HG03039 (cell line): ENCODE measurements at regions not wholly inside any gene's neighbourhood (a gene's known extent, or its start where the extent isn't known, plus 50 kb on each side); places are given as distances from the start of the nearest gene placed in this dataset.

Experiments used
- ATAC-seq: cut with Tn5 transposase; IDR thresholded peaks from one replicate; pipeline ENCODE4 v1.9.1; 2021; ENCODE audit warnings: mild to moderate bottlenecking, moderate library complexity; ENCODE audit not compliant: unreplicated experiment

DNA sequence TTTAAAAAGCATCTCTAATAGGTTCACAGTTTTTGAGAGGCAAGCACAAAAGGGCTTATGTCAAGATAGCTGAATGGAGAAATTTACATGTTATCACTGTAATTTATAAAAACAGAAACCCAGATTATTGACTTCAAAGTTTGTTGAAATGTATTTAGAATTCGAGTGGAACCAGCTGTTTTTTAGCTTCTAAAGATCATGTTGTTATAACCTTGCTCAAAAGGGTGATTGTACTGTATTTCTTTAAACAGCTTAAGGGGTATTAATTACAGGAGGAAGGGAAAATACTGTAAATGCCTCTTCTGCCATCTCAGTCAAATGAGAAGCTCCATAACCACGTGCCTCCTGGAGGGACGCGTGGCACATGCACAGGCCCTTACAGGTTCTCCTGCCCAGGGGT is 156.2 kb upstream of the MGMT start:
- ATAC-seq: no peak

DNA sequence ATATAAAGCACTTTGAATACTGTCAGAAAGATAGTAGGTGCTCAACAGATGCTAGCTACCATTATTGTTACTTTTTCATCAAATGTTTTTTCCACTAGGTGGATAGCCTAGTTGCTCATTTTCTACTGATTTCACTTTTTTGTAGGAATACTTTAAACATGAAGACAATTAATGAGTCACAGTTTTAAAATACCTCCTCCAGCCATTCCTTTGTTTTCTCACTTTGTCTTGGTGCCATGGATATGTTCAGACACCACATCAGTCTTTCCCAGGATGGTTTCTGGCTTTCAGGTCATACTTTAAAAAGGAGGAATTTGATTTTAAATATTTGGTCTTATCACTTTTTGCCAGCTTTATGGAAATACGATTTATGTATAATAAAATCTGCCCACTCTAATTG is 147.1 kb upstream of the MGMT start:
- ATAC-seq: no peak

DNA sequence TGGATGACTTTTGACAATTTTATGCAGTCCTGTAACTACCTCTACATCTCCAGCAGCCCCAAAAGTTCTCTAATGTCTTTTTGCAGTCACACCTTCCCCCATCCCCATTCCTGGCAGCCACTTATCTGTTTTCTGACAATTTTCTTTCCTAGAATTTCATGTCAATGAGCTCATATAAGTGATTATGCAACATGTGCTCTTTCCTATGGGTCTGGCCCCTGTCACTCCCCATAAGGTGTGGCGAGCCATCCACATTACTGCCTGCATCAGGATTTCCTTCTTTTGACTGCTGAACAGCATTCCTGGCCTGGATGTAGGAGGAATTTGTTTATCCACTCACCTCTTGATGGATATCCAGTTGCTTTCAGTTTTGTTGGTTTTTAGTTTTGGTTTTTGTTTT is 146.7 kb upstream of the MGMT start:
- ATAC-seq: no peak

DNA sequence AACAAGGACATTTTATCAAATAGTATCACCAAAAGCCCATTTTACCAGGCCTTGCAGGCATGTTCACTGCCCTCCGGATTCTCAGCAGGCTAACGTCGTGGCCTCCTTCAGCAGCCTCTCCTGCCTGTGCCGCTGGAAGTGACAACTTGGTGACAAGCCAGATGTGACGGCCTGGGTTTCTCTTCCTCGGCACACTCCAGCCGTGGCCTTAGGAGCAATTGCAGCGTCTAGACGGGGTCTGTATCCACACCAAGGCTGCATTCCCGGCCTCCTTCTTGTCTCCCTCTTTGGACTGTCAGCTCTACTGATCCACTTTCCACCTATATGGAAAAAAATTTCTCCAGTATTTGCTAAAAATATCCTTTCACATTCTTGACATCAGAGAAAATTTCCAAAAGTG is 145.3 kb upstream of the MGMT start:
- no peak for ATAC-seq

DNA sequence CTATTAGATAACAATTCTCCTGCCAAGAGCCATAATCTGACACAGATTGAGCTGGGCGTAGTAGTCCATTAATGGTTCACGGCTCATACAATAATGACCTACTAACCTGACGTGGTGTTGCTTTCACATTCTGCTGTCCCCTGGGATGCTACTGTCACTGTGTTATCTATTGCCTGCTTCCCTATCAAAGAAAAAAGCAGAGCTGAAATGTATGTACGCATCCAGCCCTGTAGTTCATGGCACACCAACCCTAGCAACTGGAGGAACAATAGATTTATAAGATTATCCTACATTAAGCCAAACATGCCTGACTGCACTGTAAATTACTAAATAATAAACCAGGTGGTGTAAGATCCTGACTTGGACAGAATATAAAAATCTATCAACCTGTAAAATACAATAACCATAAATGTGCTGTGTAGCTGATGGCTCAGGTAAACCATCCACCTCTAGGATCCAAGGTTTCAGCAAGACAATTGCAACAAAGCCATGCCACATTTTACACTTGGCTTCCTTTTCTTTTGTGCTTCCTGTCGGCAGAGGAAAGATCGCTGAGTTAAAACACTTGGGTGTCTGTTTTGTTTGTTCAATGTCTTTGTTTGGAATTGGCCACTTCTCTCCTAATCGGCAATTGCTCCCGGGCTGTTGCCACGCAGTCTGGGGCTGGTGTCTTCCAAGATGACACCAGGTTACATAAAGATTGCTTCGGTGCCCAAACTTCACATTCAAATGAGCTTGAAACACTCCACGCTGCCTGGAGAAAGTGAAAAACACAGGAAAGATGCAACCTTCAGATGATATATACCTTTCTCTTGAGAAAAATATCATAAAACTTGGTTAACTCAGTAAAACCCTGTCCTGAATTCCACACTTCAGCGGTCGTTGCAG is 143.9 kb upstream of the MGMT start:
- no peak for ATAC-seq

DNA sequence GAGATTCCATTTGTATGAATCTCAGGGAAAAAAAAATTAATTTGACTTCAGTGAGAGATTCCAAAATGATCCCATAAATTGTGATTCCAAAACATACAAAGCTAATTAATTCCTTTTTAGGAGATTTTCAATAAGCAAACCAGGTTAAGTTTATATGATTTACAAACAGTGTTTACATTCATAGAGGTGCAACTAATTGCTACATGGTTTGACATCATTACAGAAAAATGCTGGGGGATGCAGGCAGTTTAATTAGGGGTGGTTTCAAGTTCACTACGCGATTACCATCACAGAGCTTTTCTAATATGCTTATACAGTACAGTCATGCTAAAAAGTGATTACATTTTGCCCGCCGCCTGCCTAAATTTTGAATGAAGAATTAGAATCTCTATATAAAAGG is 143.2 kb upstream of the MGMT start:
- no peak for ATAC-seq

DNA sequence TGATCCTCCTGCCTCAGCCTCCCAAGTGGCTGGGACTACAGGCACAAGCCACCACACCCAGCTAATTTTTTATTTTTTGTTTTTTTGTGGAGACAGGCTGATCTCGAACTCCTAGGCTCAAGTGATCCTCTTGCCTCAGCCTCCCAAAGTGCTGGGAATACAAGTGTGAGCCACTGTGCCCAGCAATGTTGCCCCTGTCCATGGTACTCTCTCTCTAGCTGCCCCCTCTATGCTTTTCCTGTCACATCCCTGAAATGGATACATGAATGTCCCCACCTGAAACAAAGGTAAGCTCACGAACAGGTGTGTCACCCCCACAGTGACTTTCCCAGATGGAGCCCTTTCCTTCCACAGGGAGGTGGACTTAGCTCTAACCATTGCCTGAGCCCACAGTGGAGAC is 141.1 kb upstream of the MGMT start:
- no peak for ATAC-seq

DNA sequence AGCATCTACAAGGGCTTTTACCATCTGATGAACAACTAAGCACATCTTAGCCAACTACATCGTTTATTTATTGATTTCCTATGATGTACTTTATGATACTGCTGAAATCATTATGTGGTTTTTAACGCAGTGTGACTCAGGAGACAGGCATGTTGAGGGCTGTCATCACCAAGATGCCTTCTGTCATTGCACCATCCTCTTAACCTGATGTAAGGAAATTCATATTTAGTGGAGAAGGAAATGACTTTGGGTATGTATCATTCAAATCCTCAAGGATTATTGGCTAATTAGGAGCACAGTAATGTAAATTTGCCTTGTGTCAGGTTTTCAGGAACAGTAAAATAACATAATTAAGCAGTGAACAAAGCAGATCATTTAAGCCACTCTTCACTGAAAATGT is 138.5 kb upstream of the MGMT start:
- no peak for ATAC-seq

DNA sequence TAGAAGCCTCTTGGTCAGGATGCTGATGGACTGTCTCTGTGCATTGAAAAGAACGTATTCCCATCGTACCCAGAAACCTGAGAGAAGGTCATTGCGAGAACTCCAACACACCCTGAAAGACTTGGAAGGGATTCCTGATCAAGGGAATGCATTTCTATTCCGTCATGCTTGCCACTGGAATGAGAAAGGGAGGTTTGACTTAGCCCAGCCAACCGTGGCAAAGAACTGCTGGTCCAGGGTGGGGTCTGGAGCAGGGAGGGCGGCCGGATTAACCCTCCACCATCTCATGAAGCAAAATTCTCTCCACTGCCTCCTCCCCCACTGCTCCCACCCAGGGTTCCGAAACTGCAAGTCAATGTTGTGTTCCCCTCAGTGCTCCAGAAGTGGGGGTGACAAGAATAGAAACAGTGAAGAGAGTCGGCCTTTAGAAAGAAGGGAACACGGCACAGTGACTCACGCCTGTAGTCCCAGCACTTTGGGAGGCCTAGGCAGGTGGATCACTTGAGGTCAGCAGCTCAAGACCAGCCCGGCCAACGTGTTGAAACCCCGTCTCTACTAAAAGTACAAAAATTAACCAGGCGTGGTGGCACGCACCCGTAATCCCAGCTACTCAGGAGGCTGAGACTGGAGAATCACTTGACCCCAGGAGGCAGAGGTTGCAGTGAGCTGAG is 137.5 kb upstream of the MGMT start:
- no peak for ATAC-seq

DNA sequence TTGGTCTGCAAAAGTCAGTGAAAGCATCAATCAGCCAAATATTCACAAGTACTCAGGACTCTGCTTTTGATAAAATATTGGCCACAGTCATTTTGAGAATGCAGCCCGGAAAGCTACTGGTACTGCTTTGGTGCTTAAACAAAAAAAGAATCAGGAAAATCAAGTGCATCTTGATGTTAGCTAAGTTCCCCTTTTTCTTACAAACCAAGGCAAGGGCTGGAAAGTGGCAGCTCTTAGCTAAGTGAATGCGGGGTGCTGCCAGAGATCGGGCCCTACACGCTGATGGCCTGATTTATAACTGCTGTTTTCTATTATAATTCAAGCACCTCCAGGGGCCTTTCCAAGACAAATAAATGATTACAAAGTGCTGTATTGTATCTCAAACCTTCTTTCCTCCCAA is 136.8 kb upstream of the MGMT start:
- no peak for ATAC-seq

DNA sequence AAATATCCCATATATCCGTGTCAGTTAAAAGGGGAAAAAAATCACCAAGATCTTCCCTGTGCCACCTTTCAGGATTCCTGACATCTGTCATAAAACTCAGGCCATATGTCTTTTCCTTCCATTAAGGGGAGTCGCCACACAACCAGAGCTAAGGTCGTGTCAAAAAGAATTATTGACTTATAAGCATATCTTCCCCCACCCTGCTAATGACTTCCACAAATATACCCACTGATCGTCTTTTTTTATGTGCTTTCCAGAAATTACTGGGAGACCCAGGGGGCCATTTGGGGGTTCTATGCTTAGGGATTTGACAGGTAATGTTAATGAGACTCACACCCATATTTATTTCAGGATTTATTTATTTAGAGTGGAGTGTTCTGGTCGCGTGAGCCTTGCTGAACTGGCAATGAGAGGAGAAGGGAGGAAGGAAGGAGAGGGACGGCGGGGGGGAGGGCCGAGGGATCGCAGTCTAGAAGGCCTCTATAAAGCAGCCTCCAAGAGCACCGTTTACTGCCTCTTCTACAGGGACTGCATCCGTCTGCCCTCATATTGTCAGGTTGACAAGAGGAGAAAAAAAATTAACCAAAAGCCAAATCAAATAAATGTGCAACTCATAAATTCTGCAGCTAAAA is 135.7 kb upstream of the MGMT start:
- no peak for ATAC-seq

DNA sequence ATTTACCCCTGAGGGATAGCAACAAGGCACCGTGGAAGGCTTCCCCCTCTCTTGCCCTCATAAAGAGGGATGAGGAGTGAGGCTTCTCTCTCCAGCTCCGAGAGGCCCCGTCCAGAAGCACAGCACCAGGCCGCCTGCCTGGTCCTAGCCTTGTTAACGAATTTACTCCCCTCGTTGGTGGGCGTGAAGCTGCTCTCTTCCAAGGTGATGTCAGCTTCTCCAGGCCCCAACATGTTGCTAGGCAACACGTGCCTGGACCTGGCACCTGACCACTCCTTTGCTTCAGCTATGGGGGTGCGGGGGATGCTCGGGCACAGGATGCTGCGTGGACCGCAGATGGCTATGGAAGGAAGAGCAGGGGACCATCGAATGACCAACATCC is 135.2 kb upstream of the MGMT start:
- ATAC-seq: no peak

DNA sequence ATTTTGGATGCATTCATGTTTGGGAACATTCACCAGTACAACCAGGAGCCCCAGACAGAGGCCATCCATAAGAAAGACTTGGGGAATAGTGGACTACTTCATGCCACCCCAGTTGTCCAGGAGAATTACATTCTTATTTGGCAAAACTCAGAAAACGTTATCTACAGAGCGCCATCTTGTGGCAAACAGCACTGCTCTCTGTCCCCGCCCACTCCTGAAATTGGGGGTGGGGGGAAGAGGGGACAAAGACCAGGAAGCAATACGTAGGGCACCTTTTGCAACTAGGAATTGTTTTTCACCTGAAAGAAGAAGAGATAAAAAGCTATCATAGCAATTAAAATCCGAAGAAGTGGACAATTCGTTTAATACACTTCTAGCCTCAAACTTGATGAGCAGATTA is 134.6 kb upstream of the MGMT start:
- ATAC-seq: no peak

DNA sequence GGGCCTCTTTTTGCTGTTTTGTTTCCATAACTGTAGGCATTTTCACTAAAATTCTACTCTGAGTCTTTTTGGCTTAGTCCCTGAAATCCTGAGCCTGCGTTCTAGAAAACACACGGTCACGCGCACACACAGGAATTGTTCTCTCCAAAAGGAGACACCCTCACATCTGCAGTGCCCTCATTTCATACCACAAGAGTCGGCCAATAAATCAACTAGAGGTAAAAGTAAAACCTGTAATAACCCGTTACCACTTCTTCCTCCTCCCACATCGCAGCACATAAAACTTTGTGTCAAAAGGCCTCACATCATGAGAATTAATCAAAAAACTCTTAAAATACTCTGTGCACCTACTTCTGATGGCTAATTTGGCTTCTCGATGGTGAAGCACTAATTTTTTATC is 133.3 kb upstream of the MGMT start:
- ATAC-seq: no peak

DNA sequence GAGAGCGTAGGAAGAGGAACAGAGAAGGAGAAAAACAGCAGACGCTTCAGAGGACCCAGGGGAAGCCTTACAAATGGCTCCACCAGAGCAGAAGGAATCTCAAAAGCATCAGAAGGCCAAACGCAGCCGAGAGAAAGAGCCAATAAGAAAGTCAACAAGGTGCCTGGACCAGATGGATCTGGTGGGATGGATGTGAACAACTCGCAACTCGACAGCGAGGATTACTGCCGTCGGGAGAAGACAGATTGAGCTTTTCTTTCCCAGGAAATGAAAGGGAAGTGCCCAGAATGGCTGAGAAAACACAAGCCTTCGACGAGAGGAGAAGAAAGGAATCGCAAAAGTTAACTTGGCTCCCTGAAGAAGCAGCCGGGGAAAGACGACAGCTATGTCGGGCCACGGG is 132.8 kb upstream of the MGMT start:
- ATAC-seq: no peak

DNA sequence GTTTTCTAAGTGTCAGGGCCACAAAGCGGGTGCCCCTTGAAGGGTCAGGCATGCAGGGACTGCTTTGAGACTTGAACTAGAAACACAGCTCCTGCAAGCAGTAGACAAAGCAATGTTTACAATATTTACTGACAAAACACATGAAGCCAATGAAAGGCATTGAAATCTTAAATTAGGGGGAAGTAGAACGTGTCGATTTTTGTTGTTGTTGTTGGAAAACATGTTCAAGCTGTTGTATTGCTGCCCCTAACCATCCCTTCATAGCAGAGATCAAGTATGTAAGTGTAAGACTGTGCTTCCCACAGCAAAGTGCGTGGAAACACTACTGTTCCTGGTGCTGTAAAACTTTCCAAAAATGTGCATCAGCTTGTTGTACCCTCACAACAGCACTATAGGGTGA is 131.6 kb upstream of the MGMT start:
- no peak for ATAC-seq

DNA sequence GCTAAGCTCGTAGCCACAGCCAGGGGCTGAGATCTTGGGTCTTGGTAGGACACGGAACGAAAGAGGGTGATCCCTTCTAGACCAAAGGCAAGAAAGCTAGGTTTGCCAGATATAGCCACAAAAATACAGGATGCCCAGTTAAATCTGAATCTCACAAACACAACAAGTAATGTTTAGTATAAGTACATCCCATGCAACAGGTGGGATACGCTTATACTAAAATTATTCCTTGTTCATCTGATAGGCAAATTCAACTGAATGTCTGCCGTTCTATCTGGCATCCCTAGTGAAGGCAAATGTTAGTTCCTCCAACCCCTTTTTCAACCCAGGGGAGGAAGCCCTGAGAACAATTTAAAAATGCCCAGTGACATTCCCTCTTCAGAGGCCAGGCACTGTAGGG is 131.1 kb upstream of the MGMT start:
- ATAC-seq: no peak

DNA sequence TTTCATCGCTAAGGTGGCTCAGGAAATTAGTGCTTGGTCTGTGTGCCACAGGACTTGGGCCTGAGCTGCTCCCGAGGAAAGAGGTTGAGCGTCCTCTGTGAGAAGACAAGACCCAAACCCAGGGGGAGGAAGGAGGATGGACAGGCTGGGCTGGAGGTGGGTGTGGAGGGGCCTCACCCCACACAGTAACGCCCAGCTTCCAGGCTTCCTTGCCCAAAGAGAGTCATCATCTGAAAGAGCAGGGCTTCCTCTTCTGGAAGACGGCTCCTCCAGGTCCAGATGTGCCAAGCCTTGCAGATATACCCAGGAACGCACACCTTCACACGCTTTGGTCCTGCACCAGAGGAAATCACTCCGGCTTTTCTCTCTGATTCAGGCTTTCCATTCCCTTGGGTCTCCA is 127.8 kb upstream of the MGMT start:
- no peak for ATAC-seq

DNA sequence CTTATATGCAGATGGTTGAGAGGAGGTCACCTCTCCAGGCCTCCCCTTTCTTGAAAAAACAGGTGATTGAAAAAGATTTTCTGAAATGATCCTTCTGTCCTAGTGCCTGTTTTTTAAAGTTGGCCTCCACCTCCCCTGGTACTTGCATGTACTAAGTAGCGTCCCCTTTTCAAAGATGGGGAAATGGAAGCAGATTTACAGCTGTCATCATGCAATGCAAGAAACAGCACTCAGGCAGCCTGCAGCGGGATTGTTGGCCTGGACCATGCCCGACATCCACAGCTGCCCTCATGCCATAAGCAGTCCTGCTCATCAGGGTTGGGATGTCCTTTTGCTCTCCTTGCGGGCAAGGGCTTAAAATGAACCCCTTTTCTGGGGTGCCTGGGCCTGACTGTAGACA is 127.2 kb upstream of the MGMT start:
- no peak for ATAC-seq

DNA sequence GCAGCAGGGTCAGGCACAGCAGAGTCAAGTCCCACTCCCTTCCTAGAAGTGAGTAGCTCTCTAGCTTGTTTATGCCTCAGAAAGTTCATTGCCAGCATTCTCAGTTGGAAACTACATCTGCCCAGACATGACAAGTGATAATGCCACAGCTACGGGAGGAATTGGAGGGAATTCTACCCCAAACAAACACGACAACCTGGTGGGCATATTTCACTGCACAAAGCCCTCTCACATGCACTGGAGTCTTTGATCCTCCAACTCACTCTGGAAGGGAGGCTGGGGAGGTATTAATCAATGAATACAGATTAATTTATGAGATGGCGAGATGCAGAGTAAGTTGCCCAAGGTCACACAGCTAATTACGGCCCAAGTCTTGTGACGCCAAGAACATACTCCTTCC is 126.0 kb upstream of the MGMT start:
- ATAC-seq: no peak

DNA sequence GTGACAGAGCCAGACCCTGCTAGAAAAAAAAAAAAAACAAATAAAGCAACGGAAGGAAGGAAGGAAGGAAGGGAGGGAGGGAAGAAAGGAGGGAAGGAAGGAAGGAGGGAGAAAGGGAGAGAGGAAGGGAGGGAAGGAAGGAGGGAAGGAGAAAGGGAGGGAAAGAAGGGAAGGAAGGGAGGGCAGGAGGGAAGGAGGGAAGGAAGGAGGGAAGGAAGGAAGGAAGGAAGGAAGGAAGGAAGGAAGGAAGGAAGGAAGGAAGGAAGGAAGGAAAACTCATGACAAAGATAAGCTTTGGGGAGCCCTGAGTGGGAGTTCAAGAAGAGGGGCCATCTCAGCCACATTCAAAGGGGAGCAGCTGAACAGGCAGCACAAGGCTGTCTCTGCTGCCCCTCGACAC is 124.7 kb upstream of the MGMT start:
- ATAC-seq: no peak

DNA sequence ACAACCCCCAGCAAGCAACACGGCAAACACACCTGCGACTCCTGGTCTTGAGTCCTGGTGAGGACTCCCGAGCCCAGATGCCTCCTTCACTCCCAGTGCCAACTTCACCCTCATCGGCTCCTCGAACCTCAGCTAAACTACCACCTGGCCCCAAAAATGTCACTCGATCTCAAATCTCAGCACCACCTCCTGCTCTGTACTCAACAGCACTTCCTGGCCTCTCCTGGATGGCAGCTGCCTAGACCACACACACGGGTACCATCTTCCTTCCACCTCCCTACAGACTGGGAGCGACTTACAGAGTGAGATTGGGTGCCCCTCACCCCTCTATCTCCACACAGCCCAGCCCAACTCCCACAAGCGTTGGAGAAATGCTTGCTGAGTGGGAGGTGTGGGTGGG is 123.9 kb upstream of the MGMT start:
- ATAC-seq: no peak
